HG03280 (cell line): ENCODE measurements at regions not wholly inside any gene's neighbourhood (a gene's known extent, or its start where the extent isn't known, plus 50 kb on each side); places are given as distances from the start of the nearest gene placed in this dataset.
A peak's percentile ranks its signal among the peaks of the same experiment; 100 is the strongest.
"Not testable (repeated sequence)": the region's sequence is repeated elsewhere in the genome, so short reads cannot be mapped to it uniquely, and the experiment has no call there.

Experiments
- ATAC-seq: cut with Tn5 transposase; IDR thresholded peaks from one replicate; pipeline ENCODE4 v1.9.1; 2021; ENCODE audit warnings: mild to moderate bottlenecking, moderate library complexity; ENCODE audit not compliant: unreplicated experiment

DNA sequence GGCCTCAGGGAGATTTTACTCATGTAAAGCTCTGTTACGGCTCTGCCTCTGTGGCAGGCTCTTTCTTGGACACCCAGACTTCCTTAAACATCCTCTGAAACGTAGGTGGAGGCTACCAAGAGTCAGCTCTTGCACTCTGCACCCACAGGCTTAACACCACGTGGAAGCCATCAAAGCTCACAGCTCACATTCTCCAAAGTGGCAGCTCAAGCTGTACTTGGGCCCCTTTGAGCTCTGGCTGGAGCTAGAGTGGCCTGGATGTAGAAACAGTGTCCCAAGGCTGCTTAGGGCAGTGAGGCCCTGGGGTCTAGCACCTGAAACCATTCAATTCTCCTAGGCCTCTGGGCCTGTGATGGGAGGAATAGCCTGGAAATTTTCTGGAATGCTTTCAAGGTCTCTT is 155.3 kb upstream of the CDKN3 start:
- no peak for ATAC-seq

DNA sequence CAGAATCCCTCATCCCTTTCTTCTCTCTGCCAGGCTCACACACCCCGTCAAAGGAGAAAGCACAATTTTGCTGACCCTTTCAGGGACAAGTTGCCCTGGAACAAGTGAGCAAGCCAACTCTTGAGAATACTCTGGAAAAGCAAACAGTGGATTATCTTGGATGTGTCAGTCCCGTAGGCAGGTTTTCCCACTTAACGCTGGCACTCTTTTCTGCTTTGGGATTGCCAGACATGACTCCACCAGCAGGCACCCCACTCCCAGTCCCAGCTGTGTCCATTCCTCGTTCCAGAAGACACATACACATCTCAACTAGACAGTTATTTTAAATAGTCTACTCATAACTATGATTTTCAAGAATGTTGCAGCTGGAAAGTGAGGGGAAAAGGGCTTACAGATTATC is 145.5 kb upstream of the CDKN3 start:
- no peak for ATAC-seq

DNA sequence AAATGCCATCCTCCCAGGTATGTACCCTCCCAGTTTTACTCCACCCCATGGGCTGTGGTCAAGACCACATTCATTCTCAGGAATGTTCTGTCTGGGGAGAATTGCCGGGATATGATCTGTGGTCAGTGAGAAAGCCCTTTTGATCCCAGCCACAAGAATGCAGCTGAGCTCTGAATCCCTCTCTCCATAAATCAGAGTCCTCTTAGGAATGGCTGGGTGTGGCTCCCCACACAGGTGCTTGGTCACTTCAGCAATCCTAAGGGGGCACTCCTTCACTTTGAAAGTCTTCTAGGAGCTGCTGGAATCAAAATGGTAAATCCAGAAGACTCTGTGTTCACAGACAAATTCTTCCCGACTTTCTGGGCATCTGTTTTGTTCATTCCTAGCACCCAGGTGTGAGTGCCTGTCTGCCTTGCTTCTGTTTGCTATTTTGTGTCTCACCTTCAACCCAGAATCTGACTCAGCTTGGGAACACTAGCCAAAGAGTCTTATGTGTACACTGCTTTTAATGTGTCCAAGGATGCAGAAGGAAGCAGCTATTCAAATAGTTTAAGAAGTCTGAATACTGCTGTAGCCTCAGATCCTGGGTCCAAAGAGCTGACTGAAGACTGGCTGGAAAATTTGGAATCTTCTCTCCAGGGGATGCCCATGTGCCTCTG is 144.6 kb upstream of the CDKN3 start:
- no peak for ATAC-seq

DNA sequence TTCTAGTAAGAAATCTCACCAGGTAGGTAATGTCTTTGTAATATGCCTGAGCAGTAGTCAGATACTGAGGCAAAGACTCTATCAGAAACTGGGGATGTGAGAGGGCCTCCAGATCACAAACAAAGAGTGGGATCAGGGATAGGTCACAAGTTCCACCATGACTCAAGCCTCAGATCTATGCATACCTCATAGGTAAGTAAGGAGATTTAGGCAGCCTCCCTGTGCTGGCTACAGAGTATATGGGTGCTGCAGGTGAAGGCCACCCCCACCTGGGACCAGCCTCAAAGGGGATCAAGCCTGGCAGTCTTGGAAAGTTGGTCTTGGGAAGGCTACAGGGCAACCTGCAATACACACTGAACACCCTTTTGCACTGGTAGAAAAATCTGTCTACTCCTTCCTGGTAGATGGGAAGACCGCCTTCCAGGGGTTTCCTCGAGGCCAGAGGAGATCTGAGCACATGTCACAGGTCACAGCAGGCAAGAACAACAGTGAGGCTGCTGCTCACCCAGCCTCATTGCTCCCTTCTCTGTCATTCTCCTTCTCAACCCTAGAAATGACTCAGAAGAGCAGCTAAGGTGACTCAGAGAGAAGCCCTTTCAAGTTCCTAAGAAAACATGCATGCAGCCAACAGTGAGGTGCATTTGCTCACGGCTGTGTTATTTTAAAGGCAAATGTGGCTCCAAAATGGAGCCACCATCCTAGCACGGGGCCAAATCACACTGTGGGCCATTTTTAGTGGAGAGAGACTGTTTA is 143.4 kb upstream of the CDKN3 start:
- ATAC-seq: no peak

DNA sequence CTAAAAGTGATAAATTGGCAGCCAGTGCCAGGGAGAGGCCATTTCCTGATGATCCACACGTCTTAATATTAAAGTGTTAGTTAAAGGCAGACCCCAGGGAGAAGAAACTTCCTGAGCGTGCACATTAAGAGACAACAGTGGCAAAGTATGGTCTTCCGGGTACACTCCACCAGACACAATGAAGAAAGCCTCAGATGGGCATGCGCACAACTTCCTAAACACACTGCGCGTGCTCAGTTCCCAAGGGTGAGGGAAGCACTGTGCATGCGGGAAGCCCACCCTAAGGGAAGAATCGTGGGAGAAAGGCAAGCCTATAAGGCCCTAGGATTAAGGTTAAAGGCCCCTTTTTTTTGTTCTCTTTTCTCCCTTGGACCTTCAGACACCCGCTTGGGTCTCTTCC is 140.7 kb upstream of the CDKN3 start:
- ATAC-seq: no peak

DNA sequence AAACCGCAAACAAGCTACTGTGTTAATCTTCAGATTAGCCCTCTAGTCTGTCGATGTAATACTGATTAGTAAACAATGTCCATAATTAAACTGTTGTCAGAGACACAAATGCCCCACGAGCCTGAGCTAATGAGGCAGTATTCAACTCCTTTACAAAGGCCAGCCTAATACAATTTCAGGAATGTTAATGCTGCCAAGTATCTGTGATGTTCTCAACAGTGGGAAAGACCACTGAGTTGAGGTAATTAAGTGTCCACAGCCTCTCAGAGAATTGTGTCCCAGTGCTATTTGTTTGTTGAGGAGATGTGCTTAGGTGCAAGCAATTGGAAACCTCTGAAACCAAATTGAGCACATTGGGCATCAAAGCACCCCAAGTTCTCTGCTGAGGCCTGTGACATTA is 139.4 kb upstream of the CDKN3 start:
- no peak for ATAC-seq

DNA sequence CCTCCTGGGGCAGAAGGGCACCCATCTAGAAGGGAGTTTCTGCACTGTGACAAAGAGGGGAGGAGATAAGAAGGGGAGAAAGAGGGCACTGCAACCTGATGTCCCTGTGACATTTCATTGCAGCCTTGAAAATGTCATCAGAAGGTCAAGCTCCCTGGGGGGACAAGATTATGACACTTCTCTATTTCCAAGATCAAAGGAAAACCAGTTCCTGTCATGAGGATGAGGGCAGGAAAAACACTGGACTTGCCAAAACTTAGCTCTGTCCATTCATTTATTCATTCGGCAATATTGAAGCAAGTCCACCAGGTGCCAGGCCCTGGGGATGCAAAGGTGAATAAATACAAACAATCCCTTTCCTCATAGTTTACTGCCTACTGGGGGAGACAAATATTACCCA is 138.4 kb upstream of the CDKN3 start:
- no peak for ATAC-seq

DNA sequence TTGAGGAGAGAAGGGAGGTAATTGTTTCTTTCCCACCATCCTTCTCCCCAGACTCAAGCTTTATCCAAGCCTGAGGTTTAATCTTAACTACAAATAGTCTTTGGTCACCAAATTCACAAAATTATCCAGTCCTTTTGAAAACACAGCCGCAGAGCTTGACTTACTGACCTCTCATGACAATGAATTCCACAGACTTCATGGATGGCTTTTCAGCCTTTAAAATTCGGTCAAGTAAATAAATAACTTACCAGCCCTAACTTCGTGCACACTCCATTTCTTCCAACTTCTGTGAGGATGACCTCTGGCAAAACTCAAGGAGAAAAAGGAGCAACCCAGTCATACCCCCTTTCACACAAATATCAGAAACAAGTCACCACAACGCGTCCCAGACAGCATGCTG is 137.0 kb upstream of the CDKN3 start:
- no peak for ATAC-seq

DNA sequence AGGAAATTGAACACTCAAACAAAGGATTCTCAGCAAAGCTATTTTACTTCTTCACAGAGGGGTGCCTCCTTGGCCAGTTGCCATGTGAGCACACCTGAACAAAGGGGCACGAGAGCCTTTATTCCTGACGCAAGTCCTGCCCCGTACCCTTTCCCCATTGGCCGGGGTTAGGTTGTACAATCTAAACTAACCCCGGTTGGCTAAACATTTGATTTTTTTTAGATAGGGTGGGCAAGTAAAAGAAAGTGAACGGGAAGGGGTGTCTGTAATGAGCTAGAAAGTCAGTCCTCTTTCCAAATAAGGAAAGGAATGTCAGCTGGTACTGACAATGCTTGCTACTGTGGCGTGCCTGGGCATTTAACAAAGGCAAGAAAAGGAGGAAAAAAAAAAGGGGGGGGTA is 135.5 kb upstream of the CDKN3 start:
- ATAC-seq: no peak

DNA sequence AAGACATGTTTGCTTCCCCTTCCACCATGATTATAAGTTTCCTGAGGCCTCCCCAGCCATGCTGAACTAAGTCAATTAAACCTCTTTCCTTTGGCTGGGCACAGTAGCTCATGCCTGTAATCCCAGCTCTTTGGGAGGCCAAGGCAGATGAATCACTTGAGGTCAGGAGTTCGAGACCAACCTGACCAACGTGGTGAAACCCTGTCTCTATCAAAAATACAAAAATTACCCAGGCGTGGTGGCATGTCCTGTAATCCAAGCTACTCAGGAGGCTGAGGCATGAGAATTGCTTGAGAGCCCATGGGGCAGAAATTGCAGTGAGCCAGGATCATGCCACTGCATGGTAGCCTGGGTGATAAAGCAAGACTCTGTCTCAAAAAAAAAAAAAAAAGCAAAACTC is 130.2 kb upstream of the CDKN3 start:
- ATAC-seq: not testable (repeated sequence)

DNA sequence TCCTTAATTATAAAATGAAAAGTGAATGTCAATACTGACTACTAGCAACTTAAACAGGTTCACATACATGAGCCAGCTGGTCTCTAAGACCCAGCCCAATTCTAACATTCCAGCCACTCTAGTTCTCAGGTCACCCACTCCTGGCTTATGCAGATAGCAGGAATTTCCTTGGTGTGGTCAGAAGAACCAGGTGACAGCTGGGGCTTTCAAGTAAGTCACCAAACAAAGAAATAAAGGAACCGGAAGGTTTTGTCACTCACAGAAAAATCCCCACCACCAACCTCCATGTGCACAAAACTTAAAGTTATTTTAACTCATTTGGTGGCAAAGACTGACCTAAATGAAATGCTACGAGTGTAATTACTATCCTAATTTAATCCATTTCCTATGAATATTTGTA is 129.6 kb upstream of the CDKN3 start:
- ATAC-seq: peak; percentile 73

DNA sequence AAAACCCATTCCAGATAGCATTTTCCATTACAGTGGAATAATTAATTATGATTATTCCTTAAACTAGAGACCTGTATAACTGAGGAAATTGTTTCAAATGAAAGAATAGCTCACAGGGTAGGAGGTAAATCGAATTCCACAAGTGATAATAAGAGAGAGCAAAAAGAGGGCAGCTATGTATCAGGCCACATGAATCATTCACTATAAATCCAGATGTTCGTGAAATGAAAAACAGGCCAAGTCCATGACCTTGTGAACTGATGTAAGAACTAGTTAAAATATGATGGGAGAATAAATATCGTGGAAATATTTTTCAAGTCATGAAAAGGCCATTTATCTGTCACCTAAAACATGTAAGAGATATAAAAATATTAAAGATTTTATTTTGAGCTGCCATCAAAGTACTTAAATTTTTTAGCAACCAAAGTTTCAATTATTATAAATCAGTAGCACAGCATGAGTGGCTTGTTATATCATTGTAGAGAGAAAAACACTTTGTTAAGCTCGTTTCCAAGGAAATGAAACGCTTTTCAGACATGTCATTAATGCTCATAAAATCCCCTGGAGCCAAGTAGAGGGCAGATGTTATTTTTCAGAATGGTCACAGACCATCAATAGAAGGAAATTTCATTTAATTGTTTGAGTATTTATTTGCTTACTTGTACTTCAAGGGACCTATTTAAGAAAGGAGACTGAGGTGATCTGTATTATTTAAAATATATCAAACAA is 120.6 kb upstream of the CDKN3 start:
- ATAC-seq: no peak

DNA sequence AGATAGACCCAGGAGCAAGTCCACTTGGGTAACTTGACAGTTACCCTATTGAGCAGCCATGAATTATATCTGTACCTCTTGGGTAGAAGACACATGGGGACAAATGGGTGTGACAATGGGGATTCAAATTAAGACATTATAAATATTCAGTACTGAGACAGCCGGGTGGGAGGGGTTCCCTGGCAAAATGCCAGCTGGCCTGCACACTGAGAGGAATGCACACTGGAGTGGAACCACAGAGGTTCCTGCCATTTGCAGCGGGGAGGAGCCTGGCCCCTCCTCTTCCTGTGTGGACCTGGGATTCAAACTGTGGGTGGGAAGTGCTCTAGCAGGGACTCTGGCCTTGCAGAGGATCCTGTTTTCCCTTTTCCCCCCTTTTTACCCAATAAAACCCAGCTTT is 118.7 kb upstream of the CDKN3 start:
- no peak for ATAC-seq

DNA sequence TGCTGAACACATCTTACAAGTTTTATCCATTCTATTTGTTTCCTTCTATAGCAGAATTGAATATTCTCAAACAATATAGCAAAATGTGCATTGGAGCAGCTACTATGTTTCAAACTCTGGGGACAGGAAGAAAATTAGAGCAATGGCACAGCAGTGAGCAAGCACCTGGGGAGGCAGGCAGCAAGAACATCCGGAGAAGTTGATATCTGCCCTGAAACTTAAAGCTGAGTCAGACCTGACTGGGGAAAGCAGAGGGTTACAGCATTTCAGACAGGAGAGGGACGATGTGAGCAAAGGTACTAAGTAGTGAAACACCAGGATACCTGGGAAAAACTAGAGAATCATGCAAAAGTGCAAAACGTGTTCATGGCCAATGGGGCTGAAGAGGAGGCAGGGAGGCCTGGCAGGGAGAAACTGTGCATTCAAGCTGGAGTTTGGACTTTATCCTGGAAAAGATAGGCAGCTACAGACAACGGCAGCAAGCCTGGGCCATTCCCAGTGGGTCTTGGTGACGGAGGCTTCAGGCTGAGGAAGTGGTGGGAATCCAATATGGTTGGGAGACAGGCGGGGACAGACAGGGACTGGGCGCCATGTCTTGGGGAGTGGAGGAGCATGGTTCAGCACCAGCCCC is 118.0 kb upstream of the CDKN3 start:
- ATAC-seq: no peak

DNA sequence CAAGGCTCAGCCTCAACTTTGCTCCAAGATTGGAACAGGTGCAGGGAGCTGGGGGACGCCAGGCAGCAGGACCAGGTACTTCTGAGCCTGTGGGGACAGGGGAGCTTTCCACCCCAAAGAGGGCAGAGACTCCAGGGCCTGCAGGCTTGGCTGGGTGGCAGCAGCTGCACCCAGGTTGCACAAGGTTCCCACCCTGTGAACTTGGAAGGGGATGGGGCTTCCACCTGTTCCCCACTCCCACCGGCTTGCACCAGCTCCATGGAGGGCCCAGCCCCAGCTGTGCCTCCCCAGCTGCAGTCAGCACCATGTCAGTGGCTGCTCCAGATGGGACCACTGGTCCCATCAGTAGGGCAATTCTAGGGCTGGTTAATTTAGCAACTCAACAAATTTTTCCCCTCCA is 114.0 kb upstream of the CDKN3 start:
- no peak for ATAC-seq

DNA sequence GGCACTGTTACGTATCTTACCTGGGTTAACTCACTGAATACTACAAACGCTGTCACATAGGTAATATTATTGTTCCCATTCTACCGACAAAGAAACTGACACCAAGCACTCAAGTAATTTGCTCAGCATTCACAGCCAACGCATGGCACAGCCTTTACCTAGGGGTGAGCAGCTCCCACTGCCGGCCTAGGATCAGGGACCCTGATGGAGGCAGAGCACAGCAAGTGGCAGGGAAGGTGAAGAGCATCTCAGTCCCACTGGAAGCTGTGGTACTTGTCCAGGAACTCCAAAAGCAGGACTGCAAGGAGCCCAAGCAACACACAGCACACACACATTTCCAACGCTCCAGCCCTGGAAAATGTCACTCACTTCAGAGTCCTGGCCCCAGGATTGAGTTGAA is 111.8 kb upstream of the CDKN3 start:
- no peak for ATAC-seq

DNA sequence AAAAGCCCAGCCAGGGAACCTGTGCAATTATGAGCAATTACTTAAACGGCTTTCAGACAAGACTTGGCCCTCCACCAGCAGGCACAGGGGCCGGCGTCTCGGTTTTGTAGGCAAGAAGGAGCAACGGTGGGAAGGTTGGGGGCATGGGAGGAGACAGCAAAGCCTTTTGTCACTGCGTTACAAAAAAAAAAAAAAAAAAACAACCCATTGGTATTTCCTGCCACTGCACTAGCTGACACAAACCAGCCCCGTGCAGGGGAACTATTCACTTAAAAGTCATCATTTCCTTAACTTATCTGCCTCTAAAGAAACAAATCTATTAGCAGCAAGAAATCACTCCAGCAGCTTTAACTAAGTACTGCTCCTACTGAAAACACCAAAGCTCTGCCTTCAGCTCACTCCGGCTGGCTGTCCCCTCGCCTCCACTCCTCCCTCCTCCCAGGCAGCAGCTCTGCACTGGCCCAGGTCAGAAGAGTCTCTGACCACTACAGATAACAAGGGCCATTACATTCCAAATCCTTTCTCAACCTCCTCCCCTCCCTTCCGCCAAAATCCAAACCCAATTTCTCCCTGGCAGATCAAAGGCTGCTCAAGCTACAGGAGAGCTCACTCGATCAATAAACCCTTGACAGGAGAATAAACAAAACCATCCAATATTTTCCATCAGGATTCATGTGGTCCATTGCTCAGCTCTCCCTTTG is 105.2 kb upstream of the CDKN3 start:
- no peak for ATAC-seq

DNA sequence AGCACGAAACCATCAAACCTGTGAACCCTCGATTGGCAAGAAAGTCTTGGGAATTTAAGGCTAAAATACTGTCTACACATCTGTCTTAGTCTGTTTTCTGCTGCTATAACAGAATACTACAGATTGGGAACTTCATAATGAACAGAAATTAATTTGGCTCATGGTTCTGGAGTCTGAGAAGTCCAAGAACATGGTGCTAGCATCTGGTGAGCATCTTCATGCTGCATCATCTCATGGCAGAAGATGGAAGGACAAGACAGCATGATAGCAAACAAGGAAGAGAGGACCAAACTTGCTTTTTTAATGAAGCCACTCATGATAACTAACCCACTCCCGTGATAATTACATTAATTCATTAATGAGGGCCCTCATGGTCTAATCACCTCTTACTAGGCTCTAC is 102.0 kb upstream of the CDKN3 start:
- ATAC-seq: no peak

DNA sequence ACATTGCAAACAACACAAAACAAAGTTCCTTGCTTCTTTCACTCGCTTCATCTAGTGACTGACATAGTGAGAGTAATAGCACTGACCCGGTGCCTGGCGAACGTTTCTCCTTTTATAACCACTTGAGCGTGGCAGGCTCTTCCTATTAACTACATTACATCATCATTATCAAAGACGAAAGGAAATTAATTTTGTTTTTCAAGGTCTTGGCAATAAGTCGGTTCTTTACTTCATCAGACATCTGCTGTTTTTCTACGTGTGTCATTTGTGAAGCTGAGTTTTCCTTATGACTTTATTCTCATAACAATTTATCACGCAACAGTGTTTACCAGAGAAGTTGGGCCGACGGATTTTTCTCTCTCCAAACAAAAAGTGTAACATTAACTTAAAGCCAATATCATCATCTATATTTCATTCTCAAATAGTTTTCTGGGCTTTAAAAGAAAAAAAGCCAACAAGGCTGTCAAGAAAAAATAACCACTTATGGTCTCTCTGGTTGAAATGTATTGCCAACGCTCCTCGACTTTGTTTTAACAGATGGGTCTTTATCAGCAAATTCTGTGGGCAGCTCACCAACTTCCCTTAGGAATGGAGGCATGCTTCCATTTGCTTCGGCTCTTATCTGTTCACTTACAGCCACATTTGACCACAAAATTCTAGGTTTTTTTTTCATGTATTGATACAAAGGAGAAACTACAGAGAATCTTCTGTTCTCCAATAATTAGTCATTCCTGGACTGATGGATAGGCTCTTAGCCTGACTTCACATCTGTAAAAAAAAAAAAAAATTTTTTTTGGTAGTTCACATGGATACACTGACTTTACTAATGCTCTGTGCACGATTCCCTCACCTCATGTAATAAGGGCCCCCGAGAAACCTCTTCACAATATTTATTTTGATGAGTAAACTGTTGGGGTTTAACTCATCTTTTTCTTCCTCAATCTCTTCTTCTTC is 97.1 kb upstream of the CDKN3 start:
- no peak for ATAC-seq

DNA sequence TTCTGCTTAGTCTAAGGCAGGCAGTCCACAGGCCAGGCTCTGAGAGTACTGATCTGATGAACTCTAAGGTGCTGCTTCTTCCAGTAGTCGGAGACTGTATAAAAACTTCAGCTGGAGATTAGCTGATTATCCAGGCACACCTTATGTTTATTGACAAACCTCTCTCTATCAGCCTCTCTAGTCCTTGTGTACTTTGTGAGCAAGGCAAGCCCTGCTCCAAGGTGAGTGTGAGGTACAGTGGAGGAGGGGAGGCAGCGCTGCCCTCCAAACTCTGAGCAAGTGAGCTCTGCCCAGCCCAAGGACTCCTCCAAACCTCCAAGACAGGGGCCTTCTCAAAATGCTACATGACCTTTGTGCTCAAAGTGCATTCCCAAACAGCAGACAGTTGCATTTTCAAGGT is 95.9 kb upstream of the CDKN3 start:
- no peak for ATAC-seq
